PFSK-1 (cell line): ENCODE measurements at regions not wholly inside any gene's neighbourhood (a gene's known extent, or its start where the extent isn't known, plus 50 kb on each side); places are given as distances from the start of the nearest gene placed in this dataset.

Experiments
- FOXP2 ChIP-seq: optimal IDR thresholded peaks from 2 replicates; pipeline ENCODE3; 2011; ENCODE audit warnings: borderline replicate concordance, control low read depth, inconsistent platforms; ENCODE audit not compliant: insufficient read depth; ENCODE audit errors: extremely low read length, extremely low read depth
- POLR2AphosphoS5 ChIP-seq: IDR thresholded peaks from 2 replicates; pipeline ENCODE4 v1.6.1; 2012; ENCODE audit warnings: low read depth, mild to moderate bottlenecking, control low read depth, low read length, moderate library complexity
- REST ChIP-seq, 2 experiments: IDR thresholded peaks; 2 replicates each; pipeline versions ENCODE4 v1.6.1 to v1.8.0; 2011 to 2012; ENCODE audit warnings: low read depth in 2 of 2, low read length in 2 of 2, control low read depth in 1 of 2, inconsistent platforms in 1 of 2, mild to moderate bottlenecking in 1 of 2, moderate library complexity in 1 of 2; ENCODE audit not compliant: insufficient read depth in 1 of 2
- SIN3A ChIP-seq: IDR thresholded peaks from 2 replicates; pipeline ENCODE4 v1.6.1; 2012; ENCODE audit warnings: mild to moderate bottlenecking, low read length, moderate library complexity, borderline replicate concordance; ENCODE audit not compliant: insufficient read depth
- TAF1 ChIP-seq: IDR thresholded peaks from 2 replicates; pipeline ENCODE4 v1.6.1; 2012; ENCODE audit warnings: low read length, control low read depth, borderline replicate concordance; ENCODE audit not compliant: insufficient read depth

- TF ChIP-seq FOXP2 (no peak), REST (IDR thresholded peaks at IDR 0.05; ENCODE audit: insufficient read depth in 1 of 2, low read depth in 2 of 2, low read length in 2 of 2) (no peak)
These were observed 111.0 kb downstream of the B3GNT2 start for GRCh38 chr2:62306751-62307468.

GRCh38 chr2:62305421-62306176 lies 109.7 kb downstream of the B3GNT2 start:
- TF ChIP-seq SIN3A (no peak), TAF1 (no peak), POLR2AphosphoS5 (no peak), REST (IDR thresholded peaks at IDR 0.05; ENCODE audit: insufficient read depth in 1 of 2, low read depth in 2 of 2, low read length in 2 of 2) (no peak), FOXP2 (no peak)

GRCh38 chr2:62304429-62305417 lies 108.8 kb downstream of the B3GNT2 start:
- TF ChIP-seq FOXP2 (no peak), REST (IDR thresholded peaks at IDR 0.05; ENCODE audit: insufficient read depth in 1 of 2, low read depth in 2 of 2, low read length in 2 of 2) (no peak)

DNA sequence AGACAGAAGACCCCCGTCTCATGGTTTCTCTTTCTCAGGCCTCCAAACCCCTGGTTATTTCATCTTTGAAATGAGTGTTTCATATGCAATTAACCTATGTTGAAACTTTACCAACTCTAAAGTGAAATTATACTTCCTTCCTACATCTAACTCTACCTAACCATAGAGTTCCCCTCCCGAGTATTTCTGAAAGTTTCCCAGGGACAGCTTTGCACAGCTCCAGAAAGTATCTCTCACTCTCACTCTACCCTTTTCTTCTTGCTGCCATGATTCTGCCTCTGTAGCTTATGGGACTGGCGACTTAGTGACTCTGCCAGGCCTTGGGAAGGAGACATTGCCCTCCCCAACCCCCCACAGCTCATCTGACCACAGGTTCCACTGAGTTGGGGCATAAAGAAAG lies 107.9 kb downstream of the B3GNT2 start:
- no peak for TF ChIP-seq REST (IDR thresholded peaks at IDR 0.05; ENCODE audit: insufficient read depth in 1 of 2, low read depth in 2 of 2, low read length in 2 of 2)
- TF ChIP-seq POLR2AphosphoS5, result no peak
- TF ChIP-seq SIN3A, result no peak
- TF ChIP-seq FOXP2, result no peak
- TF ChIP-seq TAF1, result no peak
